ENCODE measurements at regions not wholly inside any gene's neighbourhood (a gene's known extent, or its start where the extent isn't known, plus 50 kb on each side); places are given as distances from the start of the nearest gene placed in this dataset.

Small RNA genes in the stretch of these regions (microRNA-seq; reads per million reads assigned to microRNA genes)
- gene MIR4432, result 0 reads per million in 2 donors
